COLO829 (cell line): ENCODE measurements at regions not wholly inside any gene's neighbourhood (a gene's known extent, or its start where the extent isn't known, plus 50 kb on each side); places are given as distances from the start of the nearest gene placed in this dataset.
"Not testable (repeated sequence)": the region's sequence is repeated elsewhere in the genome, so short reads cannot be mapped to it uniquely, and the experiment has no call there.

Experiments
- DNase-seq: peaks from one replicate; pipeline ENCODE4 v3.0.0; 2012; ENCODE audit warnings: low spot score

DNA sequence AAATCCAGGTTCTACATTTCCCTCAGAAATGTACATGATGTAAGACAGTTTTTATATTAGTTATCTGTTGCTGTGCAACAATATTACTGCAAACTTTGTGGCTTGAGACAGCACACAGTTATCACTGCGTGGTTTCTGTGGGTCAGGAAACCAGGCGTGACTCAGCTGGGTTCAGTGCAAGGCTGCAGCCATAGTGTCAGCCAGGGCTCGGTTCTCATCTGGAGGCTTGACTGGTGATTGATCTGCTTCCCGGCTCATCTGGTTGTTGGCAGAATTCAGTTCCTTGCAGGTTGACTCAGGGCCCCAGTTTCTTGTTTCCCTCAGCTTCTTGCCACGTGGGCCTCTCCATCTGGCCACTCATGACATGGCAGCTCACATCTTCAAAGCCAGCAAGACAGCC, 146.8 kb upstream of the ROPN1B start:
- not testable (repeated sequence) for DNase-seq

DNA sequence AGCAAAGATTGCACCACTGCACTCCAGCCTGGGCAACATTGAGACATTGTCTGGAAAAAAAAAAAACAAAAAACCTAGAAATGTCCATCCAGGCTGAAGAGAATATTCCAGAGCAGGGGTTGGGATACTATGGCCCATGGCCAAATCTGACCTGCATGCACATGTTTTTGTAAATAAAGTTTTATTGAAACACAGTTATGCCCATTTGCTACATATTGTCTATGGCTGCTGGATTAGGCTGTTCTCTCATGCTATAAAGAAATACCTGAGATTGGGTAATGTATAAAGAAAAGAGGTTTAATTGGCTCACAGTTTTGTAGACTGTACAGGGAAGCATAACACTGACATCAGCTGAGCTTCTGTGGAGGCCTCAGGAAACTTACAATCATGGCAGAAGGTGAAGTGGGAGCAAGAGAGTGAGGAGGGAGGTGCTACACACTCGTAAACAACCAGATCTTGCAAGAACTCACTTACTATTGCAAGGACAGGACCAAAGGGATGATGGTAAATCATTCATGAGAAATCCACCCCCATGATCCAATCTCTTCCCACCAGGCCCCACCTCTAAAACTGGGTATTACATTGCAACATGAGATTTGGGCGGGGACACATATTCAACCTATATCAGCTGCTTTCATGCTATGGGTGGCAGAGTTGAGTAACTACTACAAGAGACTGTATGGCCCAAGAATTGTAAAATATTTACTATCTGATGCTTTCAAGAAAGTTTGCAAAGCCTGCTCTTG, 137.8 kb upstream of the ROPN1B start:
- not testable (repeated sequence) for DNase-seq

DNA sequence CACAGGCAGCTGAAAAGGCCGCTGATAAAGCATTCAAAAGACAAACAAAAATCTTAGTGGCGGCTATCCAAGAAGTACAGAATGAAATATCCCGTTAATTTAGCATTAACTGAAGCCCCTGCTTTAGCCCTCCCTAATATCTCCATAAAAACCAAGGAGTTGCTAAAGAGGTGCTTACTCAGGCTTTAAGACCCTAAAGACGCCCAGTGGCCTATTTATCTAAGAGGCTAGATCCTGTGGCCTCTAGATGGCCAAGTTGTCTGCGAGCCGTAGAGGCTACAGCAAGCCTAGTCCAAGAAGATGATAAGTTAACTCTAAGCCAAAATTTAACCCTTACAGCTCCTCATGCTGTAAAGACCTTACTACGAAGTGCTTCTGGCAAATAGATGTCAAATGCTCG, 133.4 kb upstream of the ROPN1B start:
- not testable (repeated sequence) for DNase-seq

DNA sequence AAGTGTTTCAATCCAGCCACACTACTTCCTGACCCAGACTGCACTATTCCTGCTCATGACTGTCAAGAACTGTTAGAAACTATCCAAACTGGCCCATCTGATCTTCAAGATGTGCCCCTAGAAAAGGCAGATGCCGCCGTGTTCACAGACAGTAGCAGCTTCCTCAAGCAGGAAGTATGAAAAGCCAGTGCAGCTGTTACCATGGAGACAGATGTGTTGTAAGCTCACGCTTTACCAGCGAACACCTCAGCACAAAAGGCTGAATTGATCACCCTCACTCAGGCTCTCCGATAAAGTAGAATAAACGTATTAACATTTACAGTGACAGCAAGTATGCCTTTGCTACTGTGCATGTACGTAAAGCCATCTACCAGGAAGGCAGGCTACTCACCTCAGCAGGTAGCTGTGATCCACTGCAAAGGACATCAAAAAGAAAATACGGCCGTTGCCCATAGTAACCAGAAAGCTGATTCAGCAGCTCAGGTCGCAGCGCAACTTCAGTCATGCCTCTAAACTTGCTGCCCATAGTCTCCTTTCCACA, 132.9 kb upstream of the ROPN1B start:
- DNase-seq = not testable (repeated sequence)

DNA sequence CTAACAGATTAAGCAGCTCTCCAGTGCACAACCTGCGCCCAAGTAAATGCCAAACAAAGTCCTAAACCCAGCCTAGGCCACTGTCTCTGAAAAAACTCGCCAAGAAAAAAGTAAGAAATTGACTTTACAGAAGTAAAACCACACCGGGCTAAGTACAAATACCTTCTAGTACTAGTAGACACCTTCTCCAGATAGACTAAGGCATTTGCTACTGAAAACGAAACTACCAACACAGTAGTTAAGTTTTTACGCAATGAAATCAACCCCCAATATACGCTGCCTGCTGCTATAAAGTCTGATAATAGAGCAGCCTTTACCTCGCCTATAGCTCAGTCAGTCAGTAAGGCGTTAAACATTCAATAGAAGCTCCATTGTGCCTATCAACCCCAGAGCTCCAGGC, 132.2 kb upstream of the ROPN1B start:
- DNase-seq = not testable (repeated sequence)

DNA sequence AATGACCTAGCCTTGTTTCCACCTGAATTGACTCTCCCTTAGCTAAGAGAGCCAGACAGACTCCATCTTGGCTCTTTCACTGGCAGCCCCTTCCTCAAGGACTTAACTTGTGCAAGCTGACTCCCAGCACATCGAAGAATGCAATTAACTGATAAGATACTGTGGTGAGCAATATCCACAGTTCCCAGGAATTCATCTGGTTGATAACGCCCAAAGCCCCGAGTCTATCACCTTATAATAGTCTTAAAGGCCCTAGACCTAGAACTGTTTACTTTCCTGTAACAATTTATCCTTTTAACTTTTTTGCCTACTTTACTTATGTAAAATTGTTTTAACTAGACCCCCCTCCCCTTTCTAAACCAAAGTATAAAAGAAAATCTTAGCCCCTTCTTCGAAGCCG, 130.1 kb upstream of the ROPN1B start:
- not testable (repeated sequence) for DNase-seq

DNA sequence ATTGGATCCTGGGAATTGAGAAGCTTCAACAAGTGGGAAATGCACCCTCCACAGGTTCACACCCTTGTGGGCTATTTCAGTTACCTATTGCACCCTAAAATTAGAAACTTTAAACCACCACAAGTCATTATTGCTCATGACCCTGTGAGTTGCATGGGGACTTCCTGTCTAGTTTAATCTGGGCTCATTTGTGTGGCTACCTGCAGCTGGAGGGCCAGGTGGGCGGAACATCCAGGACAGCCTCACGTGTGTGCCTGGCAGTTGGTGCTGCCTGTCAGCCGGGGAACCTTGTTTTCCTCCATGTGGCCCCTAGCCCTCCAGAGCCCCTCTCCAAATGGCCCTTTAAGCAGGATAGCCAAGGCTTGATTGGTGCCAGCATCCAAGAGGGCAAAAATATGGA, 128.5 kb upstream of the ROPN1B start:
- DNase-seq = not testable (repeated sequence)

DNA sequence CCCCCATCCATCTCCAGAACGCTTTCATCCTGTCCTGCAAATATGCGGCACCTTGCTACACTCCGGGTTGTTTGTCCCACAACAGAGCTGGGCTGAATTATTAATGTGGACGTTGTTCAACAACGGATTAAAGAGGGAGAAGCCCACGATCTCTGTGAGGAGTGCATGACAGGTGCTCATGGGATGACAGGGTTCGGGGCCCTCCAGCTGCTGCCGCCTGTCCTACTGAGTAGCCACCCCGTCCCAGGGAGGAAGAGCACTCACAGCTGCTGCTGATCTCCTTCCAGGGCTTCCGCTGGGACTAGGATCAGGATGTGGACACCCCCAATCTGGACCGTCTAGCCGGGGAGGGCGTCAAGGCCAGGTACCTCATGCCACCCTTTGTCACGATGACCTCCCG, 121.0 kb upstream of the ROPN1B start:
- not testable (repeated sequence) for DNase-seq

DNA sequence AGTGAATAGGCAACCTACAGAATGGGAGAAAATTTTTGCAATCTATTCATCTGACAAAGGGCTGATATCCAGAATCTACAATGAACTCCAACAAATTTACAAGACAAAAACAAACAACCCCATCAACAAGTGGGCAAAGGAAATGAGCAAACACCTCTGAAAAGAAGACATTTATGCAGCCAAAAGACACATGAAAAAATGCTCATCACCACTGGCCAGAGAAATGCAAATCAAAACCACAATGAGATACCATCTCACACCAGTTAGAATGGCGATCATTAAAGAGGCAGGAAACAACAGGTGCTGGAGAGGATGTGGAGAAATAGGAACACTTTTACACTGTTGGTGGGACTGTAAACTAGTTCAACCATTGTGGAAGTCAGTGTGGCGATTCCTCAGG, 114.0 kb upstream of the ROPN1B start:
- not testable (repeated sequence) for DNase-seq

DNA sequence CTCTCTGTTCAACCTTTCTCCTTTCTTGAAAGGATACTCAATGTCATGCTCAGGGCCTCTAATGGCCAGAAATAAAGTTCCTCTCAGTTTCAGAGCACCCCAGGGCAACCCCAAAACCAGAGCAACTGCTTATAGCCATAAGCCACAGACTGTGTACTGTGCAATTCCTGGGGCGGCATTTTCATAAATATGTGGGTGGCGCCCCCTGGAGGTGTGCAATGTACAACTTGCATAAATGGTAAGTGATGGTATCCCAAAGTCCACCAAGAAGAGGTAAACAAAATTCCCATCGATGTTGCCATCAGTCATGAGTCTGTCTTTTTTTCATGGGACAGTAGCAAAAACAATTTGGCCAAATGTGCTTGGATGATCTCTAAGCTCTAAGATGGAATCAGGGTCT, 108.4 kb upstream of the ROPN1B start:
- not testable (repeated sequence) for DNase-seq

DNA sequence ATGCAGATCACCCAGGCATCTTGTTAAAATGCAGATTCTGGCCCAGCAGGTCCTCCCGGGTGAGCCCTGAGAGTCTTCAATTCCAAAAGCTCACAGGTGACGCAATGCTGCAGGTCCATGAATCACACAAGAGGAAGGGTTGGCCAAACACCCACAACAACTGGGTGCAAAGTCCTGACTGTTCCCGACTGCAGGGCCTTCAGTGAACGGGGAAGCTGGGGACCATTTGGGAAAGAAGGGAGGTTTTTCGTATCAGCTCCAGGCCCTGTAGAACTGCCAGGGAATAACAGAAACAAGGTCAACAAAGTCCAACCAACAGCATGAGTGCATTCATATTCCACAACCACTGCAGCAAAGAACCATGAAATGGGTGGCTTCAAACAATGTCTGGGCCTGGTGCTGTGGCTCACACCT, 106.1 kb upstream of the ROPN1B start:
- DNase-seq = not testable (repeated sequence)

DNA sequence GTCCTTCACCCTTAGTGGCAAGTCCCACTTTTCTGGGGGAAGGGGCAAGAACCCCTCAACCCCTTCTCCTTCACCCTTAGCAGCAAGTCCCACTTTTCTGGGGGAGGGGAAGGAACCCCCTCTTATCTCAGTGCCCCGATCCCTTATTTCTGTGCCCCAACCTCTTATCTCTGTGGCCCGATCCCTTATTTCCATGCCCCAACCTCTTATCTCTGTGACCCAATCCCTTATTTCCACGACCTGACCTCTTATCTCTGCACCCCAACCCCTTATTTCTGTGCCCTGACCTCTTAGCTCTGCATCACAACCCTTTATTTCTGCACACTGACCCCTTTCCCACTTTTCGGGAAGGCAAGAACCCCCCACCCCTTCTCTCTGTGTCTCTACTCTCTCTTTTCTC, 104.4 kb upstream of the ROPN1B start:
- not testable (repeated sequence) for DNase-seq

DNA sequence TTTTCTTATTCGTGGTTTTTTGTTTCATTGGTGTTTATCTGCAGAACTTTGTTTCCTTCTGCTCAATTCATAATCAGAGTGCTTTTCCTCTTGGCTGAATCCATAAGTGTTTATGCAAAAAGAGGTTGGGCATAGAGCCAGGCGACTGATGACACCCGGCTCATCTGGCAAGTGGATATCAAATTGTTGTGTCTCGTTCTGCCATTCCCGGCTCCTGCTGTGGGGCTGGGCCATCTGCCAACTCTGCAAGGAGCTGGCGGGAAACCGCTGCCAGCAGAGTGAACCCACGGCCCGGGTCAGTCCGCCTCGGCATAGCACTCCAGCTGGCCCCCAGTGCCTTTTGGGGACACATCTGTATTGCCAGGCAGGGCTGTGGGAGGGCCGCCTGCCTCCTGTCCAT, 83.0 kb upstream of the ROPN1B start:
- not testable (repeated sequence) for DNase-seq

DNA sequence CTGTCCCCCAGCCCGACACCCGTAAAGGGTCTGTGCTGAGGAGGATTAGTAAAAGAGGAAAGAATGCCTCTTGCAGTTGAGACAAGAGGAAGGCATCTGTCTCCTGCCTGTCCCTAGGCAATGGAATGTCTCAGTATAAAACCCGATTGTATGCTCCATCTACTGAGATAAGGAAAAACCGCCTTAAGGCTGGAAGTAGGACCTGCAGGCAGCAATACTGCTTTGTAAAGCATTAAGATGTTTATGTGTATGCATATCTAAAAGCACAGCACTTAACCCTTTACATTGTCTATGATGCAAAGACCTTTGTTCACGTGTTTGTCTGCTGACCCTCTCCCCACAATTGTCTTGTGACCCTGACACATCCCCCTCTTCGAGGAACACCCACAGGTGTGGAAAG, 69.8 kb upstream of the ROPN1B start:
- DNase-seq = not testable (repeated sequence)

DNA sequence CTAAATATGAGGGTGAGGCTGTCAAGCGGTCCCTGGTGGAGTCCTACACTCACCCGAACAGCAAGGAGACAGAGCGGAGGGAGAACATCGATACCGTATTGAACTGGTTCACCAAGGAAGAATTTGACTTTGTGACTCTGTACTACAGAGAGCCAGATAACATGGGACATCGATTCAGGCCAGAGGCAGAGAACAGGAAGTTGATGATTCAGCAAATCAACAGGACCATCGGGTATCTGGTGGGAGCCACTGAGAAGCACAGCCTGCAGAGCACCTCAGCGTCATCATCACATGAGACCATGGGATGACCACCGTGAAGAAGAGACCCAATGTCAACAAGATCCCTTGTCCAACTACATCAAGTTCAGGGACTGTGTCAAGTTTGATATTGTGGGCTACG, 67.5 kb upstream of the ROPN1B start:
- not testable (repeated sequence) for DNase-seq

DNA sequence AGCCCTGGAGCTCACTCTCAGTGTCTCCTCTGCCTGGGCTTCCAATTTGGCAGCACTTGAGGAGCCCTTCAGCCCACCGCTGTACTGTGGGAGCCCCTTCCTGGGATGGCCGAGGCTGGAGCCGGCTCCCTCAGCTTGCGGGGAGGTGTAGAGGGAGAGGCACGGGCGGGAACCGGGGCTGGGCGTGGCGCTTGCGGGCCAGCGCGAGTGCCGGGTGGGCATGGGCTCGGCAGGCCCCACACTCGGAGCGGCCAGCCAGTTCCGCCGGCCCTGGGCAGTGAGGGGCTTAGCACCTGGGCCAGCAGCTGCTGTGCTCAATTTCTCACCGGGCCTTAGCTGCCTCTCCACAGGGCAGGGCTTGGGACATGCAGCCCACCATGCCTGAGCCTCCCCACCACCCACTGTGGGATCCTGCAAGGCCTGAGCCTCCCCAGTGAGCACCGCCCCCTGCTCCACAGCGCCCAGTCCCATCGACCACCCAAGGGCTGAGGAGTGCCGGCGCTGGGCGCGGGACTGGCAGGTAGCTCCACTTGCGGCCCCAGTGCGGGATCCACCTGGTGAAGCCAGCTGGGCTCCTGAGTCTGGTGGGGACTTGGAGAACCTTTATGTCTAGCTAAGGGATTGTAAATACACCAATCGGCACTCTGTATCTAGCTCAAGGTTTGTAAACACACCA, 65.1 kb upstream of the ROPN1B start:
- not testable (repeated sequence) for DNase-seq

DNA sequence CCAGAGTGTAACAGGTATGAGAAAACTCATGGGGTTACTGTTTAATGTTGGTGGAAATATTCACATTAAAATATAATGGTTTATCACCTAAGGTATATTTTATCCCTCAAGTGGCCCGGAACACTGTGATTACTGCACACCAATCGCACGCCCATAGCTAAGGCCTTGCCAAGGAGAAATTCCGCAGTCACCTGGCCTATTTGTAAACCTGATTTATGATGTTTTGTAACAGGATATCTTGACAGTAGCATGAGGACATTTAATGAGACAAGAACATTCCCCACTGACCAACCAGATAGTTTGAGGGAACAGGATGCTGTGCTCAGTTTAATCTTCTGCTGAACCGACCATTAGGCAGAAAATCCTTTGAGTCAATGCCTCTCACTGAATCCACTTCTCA, 61.7 kb upstream of the ROPN1B start:
- not testable (repeated sequence) for DNase-seq

DNA sequence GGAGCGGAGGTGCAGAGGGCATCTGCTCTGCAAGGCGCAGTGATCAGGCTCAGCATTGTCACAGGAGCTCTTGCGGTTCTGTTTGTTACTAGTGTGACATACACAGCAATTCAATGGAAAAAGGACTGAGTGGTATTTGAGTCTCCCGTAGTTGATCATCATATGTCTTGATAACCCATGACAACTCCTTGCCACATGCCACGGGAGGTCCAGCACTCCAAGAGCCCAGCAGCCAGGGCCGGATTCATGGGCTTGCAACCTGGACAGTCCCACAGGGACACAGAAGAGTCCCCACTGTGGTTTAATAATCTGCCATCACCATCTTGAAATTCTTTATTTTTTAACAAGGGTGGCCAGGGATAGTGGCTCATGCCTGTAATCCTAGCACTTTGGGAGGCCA, 58.1 kb upstream of the ROPN1B start:
- DNase-seq = not testable (repeated sequence)

DNA sequence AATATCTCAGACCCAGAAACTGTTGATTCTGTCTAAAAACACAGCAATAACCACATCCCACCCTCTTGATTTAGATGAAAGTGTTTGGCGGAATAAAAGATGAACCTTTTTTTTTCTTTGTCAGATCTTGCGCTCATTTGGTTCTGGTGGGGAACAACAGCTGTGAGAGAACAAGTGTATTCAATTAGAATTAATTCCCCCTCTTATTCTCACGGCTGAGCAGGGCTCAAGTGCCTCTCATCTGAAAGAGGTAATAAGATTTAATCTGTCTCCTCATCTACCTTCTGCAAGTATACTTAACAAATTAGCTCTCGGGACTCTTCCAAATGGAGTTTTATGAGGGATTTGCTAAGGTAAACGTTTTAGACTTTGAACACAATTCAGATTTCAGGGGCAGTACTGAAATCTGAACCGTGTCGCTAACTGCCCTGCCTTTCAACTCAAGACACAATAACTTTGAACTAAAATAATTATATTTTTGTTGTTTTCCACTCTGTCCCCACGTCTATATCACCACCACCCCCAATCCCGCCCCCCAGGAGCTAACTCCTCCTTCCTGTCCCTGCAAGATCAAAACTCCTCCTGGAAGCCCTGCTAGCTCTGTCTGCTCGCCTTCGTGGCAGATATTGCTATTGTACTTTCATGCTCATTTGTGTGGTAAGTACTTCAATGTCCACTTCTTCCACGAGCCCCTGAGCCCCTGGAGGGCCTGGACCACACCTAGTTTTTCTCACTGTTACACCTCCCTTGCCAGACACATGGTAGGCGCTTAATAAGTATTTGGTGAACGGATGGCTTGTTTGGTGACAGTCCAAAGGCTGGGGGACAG, 54.2 kb upstream of the ROPN1B start:
- DNase-seq = not testable (repeated sequence)

DNA sequence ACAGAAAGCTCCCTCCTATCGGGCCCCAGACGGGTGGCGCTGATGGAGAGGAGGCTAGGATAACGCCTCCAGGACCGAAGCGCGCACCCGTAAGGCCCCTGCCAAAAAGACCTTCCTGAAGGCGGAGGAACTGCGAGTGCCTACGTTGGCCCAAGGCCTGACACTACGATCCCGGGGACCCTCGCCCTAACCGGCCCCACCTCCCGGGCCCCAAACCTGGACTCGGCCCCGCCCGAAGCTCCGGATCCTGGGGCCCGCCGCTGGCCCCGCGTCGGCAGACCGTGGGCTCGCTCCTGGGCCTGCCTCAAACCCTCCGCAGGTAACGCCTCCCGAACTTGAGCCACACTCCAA, 53.6 kb upstream of the ROPN1B start:
- DNase-seq = not testable (repeated sequence)

DNA sequence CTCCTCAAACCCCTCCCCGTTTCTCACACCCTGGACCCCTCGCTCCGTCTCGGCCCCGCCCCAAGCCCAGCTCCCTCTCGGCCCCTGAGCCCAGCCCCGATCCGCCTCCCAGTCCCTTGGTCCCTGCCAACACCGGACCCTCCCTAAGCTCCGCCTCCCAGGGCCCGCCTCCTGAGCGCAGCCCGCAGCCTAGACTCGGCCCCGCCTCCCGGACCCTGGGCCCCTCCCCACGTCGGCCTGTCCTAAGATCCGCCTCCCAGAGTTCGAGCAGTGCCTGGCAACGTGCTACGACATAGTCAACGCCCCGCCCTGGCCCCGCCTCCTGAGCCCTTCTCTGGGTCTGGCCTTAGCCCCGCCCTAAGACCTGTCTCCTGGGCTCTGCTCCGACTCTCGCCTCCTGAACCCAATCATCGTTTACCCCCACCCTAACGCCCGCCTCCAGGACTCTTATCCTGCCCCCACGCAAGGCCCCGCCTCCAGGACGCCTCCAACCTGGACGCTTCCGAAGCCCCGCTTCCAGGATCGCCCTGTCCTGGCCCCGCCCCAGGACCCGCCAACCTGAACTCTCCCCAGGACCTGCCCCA, 53.1 kb upstream of the ROPN1B start:
- DNase-seq = peak; percentile 88

DNA sequence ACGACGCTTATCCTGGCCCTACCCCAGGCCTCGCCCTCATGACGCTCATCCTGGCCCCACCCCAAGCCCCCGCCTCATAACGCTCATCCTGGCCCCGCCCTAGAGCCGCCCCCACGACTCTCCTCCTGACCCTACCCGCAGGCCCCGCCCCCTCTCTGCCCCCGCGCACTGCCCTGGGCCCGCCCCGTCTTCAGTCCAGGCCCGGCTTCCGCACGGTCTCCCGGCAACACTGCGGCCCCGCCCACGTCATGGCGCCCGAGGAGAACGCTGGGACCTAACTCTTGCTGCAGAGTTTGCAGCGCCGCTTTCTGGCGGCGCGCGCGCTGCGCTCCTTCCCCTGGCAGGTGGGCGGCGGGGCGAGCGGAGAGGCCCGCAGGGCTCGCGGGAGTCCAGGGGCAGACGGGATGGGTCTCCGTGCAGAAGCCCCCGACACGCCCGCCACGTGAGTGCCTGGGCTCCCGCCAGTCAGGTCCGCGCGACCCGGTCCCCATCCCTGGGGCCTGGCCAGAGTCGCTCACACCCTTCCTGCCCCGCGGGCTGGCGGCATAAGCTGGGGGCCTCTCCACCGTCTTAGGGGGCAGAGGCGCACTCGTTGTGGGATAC, 52.5 kb upstream of the ROPN1B start:
- DNase-seq = peak; percentile 87
